ENCODE measurements at regions not wholly inside any gene's neighbourhood (a gene's known extent, or its start where the extent isn't known, plus 50 kb on each side); places are given as distances from the start of the nearest gene placed in this dataset.

DNA sequence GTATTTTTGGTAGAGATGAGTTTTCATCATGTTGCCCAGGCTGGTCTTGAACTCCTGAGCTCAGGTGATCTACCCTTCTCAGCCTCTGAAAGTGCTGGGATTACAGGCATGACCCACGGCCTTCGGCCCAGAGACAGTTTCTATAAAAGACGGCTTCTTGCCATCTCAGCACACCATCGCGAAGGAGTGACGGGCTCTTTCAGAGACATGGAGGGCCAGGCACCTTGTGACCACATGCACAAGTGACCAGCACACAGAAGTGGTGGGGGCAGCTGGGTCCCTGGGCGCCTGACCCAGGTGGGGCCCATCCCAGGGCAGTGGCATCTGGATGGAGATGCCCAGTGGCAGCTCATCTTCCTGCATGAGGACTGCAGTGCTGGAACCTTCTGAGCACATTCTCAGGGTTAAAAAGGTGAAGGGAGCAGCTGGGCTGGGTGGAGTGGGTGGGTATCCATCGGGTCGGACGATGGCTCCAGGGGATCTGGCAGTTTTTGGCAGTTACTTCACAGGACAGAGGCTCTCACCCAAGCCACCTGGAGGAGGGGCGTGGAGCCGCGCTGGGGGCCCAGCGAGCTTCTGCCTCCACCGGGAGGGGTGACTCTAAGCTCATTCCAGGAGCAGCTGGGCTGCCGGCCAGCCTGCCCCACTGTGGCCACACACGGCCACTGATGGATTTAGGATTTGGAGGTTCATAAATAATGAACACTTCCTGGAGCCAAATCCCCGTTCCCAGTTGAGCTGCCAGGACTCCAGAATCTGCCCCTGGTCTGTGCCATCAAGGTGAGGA, 373.0 kb downstream of the CTTN start:
- H3K27ac ChIP-seq (ENCODE audit: poor library complexity, severe bottlenecking), result no peak overlapping the region
- no peaks in the 10 kb centered on the region for H3K27me3 ChIP-seq (ENCODE audit: insufficient read depth, poor library complexity, severe bottlenecking)
- ATAC-seq (ENCODE audit: low read depth) (no peak), DNase-seq (ENCODE audit: low spot score) (no peak)
- TF ChIP-seq, protein P1, sequence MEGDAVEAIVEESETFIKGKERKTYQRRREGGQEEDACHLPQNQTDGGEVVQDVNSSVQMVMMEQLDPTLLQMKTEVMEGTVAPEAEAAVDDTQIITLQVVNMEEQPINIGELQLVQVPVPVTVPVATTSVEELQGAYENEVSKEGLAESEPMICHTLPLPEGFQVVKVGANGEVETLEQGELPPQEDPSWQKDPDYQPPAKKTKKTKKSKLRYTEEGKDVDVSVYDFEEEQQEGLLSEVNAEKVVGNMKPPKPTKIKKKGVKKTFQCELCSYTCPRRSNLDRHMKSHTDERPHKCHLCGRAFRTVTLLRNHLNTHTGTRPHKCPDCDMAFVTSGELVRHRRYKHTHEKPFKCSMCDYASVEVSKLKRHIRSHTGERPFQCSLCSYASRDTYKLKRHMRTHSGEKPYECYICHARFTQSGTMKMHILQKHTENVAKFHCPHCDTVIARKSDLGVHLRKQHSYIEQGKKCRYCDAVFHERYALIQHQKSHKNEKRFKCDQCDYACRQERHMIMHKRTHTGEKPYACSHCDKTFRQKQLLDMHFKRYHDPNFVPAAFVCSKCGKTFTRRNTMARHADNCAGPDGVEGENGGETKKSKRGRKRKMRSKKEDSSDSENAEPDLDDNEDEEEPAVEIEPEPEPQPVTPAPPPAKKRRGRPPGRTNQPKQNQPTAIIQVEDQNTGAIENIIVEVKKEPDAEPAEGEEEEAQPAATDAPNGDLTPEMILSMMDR (IDR thresholded peaks at IDR 0.05; ENCODE audit: poor library complexity, severe bottlenecking), result no peak
- H3K36me3 ChIP-seq (ENCODE audit: low read depth), result no peaks in the 10 kb centered on the region
- H3K9me3 ChIP-seq (ENCODE audit: severe bottlenecking), result peaks cover 3% of the 10 kb centered on the region
- H3K4me1 ChIP-seq (ENCODE audit: insufficient read depth, poor library complexity, severe bottlenecking), result no peaks in the 10 kb centered on the region
- H3K4me3 ChIP-seq (ENCODE audit: severe bottlenecking), result no peak overlapping the region

DNA sequence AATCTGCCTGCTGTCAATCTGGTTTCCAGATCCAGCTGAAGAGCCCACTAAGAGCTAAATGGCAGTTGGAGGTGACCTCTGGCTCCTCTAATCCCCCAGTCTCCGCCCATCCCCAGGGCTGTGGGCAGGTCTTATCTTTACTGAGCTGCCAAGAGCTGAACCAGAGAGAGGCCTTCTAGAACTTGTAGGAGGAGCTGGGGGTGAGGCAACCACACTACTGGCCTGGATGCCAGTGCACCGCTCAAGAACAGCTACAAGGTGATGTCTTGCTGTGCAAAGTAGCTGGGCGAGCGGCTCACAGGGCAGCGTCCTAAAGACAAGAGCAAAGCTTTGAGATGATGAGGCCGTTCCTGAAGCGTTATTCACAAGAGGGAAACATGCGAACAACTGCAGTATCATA, 374.6 kb downstream of the CTTN start:
- ATAC-seq (ENCODE audit: low read depth), result no peak
- Histone ChIP-seq H3K36me3 (ENCODE audit: low read depth) (no peaks in the 10 kb centered on the region), H3K9me3 (ENCODE audit: severe bottlenecking) (peaks cover 3% of the 10 kb centered on the region), H3K4me1 (ENCODE audit: insufficient read depth, poor library complexity, severe bottlenecking) (no peaks in the 10 kb centered on the region), H3K27me3 (ENCODE audit: insufficient read depth, poor library complexity, severe bottlenecking) (no peaks in the 10 kb centered on the region), H3K4me3 (ENCODE audit: severe bottlenecking) (no peak overlapping the region), H3K27ac (ENCODE audit: poor library complexity, severe bottlenecking) (no peak overlapping the region)
- DNase-seq (ENCODE audit: low spot score), result no peak
- TF ChIP-seq, protein P1 (IDR thresholded peaks at IDR 0.05; ENCODE audit: poor library complexity, severe bottlenecking), result no peak

DNA sequence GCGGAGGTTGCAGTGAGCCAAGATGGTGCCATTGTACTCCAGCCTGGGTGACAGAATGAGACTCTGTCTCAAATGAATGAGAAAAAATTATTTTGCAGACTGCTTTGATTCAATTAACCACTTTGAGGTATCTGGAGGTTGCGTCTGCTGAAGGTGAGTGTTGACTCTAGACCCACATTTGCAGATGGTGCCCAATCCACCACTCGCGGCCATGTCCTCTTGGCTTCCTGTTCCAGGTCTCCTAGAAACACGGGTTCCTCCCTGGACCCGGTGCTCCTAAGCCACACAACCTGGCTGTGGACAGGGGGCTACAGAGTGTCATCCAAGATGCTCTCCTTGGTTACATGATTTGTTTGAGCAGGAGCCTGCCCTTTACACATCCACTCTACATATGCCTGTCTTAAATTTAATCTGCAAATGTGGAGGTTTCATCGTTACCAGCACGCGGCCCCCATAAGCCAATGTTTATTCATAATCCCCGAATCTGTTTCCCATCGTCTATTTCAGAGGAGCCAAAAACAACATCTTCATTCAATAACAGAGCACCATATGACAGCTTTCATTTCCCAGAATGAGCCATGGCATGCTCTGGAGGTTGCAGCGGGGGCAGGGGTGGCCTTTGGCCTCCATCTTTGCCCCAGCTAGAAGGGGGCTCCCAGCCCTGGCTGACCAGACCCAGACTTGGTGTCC, 377.2 kb downstream of the CTTN start:
- no peak overlapping the region for H3K27ac ChIP-seq (ENCODE audit: poor library complexity, severe bottlenecking)
- no peak overlapping the region for H3K4me3 ChIP-seq (ENCODE audit: severe bottlenecking)
- ATAC-seq (ENCODE audit: low read depth), result no peak

DNA sequence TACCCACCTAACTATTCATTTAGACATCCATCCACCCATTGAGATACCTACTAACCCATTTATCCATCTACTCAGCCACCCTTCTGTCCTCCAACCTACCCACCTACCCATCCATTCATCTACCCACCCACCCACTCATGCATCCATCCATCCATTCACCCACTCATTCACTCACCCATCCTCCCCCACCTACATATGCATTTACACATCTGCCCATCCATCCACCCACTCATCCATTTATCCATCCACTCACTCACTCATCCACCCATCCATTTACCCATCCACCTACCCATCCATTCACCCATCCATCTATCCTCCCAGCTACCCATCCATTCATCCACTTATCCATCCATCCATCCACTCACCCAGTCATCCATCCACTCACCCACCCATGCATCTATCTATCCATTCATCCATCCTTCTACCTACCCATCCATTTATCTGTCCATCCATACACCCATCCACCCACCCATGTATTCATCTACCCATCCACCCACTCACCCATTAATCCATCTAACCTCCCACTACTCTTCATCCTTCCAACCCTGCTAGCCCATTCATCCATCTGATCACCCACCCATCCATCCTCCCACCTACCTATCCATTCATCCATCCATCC, 378.7 kb downstream of the CTTN start:
- Histone ChIP-seq H3K27ac (ENCODE audit: poor library complexity, severe bottlenecking) (no peak overlapping the region), H3K9me3 (ENCODE audit: severe bottlenecking) (peaks cover 3% of the 10 kb centered on the region), H3K27me3 (ENCODE audit: insufficient read depth, poor library complexity, severe bottlenecking) (no peaks in the 10 kb centered on the region), H3K4me1 (ENCODE audit: insufficient read depth, poor library complexity, severe bottlenecking) (no peaks in the 10 kb centered on the region), H3K36me3 (ENCODE audit: low read depth) (no peaks in the 10 kb centered on the region), H3K4me3 (ENCODE audit: severe bottlenecking) (no peak overlapping the region)
- TF ChIP-seq, protein P1 (IDR thresholded peaks at IDR 0.05; ENCODE audit: poor library complexity, severe bottlenecking), result no peak
- DNase-seq (ENCODE audit: low spot score), result no peak
- ATAC-seq (ENCODE audit: low read depth), result no peak

More for the DNA sequence above, 377.2 kb downstream of the CTTN start:
- Histone ChIP-seq H3K36me3 (ENCODE audit: low read depth) (no peaks in the 10 kb centered on the region), H3K9me3 (ENCODE audit: severe bottlenecking) (peaks cover 3% of the 10 kb centered on the region), H3K27me3 (ENCODE audit: insufficient read depth, poor library complexity, severe bottlenecking) (no peaks in the 10 kb centered on the region), H3K4me1 (ENCODE audit: insufficient read depth, poor library complexity, severe bottlenecking) (no peaks in the 10 kb centered on the region)
- no peak for DNase-seq (ENCODE audit: low spot score)
- TF ChIP-seq, protein P1 (IDR thresholded peaks at IDR 0.05; ENCODE audit: poor library complexity, severe bottlenecking), result no peak

All from RWPE2 (cell line).